ENCODE measurements at regions not wholly inside any gene's neighbourhood (a gene's known extent, or its start where the extent isn't known, plus 50 kb on each side); places are given as distances from the start of the nearest gene placed in this dataset.
A peak's percentile ranks its signal among the peaks of the same experiment; 100 is the strongest.

GRCh38 chr3:130263708-130264107, 81.8 kb upstream of the COL6A5 start:
- TF ChIP-seq CTCF (IDR thresholded peaks at IDR 0.05; ENCODE audit: unreplicated experiment), result no peak
- Mint-ChIP-seq H3K36me3 (ENCODE audit: insufficient read depth) (no peaks in the 10 kb centered on the region), H3K9me3 (ENCODE audit: low read depth) (no peaks in the 10 kb centered on the region), H3K27ac (no peak overlapping the region), H3K4me1 (ENCODE audit: low read depth) (no peaks in the 10 kb centered on the region), H3K4me3 (ENCODE audit: low read depth) (no peak overlapping the region), H3K27me3 (peaks cover 1% of the 10 kb centered on the region)
- DNase-seq (ENCODE audit: low spot score, unreplicated experiment), result no peak

- H3K27me3 Mint-ChIP-seq, result peaks cover 6% of the 10 kb centered on the region
- no peaks in the 10 kb centered on the region for H3K36me3 Mint-ChIP-seq (ENCODE audit: insufficient read depth)
- no peaks in the 10 kb centered on the region for H3K9me3 Mint-ChIP-seq (ENCODE audit: low read depth)
- DNase-seq (ENCODE audit: low spot score, unreplicated experiment), result no peak
- H3K4me1 Mint-ChIP-seq (ENCODE audit: low read depth), result no peaks in the 10 kb centered on the region
- no peak overlapping the region for H3K27ac Mint-ChIP-seq
- H3K4me3 Mint-ChIP-seq (ENCODE audit: low read depth), result no peak overlapping the region
- no peak for TF ChIP-seq CTCF (IDR thresholded peaks at IDR 0.05; ENCODE audit: unreplicated experiment)
Observed at GRCh38 chr3:130266817-130267216, 78.7 kb upstream of the COL6A5 start.

GRCh38 chr3:130276203-130276803, 69.2 kb upstream of the COL6A5 start:
- TF ChIP-seq CTCF (IDR thresholded peaks at IDR 0.05; ENCODE audit: unreplicated experiment), result peak; percentile 89
- Mint-ChIP-seq H3K4me3 (ENCODE audit: low read depth) (no peak overlapping the region), H3K4me1 (ENCODE audit: low read depth) (no peaks in the 10 kb centered on the region), H3K27me3 (peaks cover 5% of the 10 kb centered on the region), H3K9me3 (ENCODE audit: low read depth) (no peaks in the 10 kb centered on the region), H3K27ac (no peak overlapping the region), H3K36me3 (ENCODE audit: insufficient read depth) (no peaks in the 10 kb centered on the region)
- no peak for DNase-seq (ENCODE audit: low spot score, unreplicated experiment)

GRCh38 chr3:130288670-130289069, 56.8 kb upstream of the COL6A5 start:
- Mint-ChIP-seq H3K27me3 (no peaks in the 10 kb centered on the region), H3K4me3 (ENCODE audit: low read depth) (no peak overlapping the region), H3K27ac (no peak overlapping the region), H3K9me3 (ENCODE audit: low read depth) (no peaks in the 10 kb centered on the region), H3K36me3 (ENCODE audit: insufficient read depth) (no peaks in the 10 kb centered on the region), H3K4me1 (ENCODE audit: low read depth) (no peaks in the 10 kb centered on the region)
- no peak for DNase-seq (ENCODE audit: low spot score, unreplicated experiment)
- TF ChIP-seq CTCF (IDR thresholded peaks at IDR 0.05; ENCODE audit: unreplicated experiment), result no peak

- TF ChIP-seq CTCF (IDR thresholded peaks at IDR 0.05; ENCODE audit: unreplicated experiment), result no peak
- Mint-ChIP-seq H3K9me3 (ENCODE audit: low read depth) (peaks cover 4% of the 10 kb centered on the region), H3K4me1 (ENCODE audit: low read depth) (no peaks in the 10 kb centered on the region), H3K27me3 (no peaks in the 10 kb centered on the region), H3K27ac (no peak overlapping the region), H3K36me3 (ENCODE audit: insufficient read depth) (no peaks in the 10 kb centered on the region), H3K4me3 (ENCODE audit: low read depth) (no peak overlapping the region)
- no peak for DNase-seq (ENCODE audit: low spot score, unreplicated experiment)
Observed at GRCh38 chr3:130291148-130291547, 54.3 kb upstream of the COL6A5 start.
